Panc1 (cell line): ENCODE measurements at regions not wholly inside any gene's neighbourhood (a gene's known extent, or its start where the extent isn't known, plus 50 kb on each side); places are given as distances from the start of the nearest gene placed in this dataset.

Source experiments
- ATAC-seq: fragments of 200-7000 bp; cut with Tn5 transposase; 2 replicates; pipeline ENCODE4 v1.9.1; 2020; ENCODE audit warnings: mild to moderate bottlenecking, moderate library complexity
- BruUV-seq: library from RNA; stranded (reverse); fragments of 400-500 nt; replicated peaks from 2 replicates; lab custom pipeline; 2021; lab: Mats Ljungman, UMichigan
- CTCF ChIA-PET: fragments of 300-600 bp; sonication (Branson Sonifier 250); formaldehyde crosslinking; loops from one replicate; lab custom pipeline; 2022; ENCODE audit warnings: antibody characterized with exemption; lab: Charles Lee
- POLR2A ChIA-PET: fragments of 300-600 bp; sonication (Branson Sonifier 250); formaldehyde crosslinking; loops from one replicate; lab custom pipeline; 2022; ENCODE audit warnings: antibody characterized with exemption; lab: Charles Lee
- DNase-seq: peaks from one replicate; pipeline ENCODE4 v3.0.0-alpha.2; 2010; ENCODE audit warnings: low read depth, low spot score
- H3K27ac ChIP-seq: 2 replicates; pipeline ENCODE4 v1.5.1; 2011; ENCODE audit warnings: mild to moderate bottlenecking, low read length, inconsistent platforms
- H3K27me3 ChIP-seq: fragments of 200-500 bp; sonication (Bioruptor generic); 2 replicates; pipeline ENCODE4 v1.6.0; 2014; ENCODE audit warnings: low read length, inconsistent platforms; ENCODE audit not compliant: control insufficient read depth, insufficient read depth
- H3K36me3 ChIP-seq: fragments of 200-500 bp; sonication (Bioruptor generic); 2 replicates; pipeline ENCODE4 v1.5.1; 2014; ENCODE audit warnings: inconsistent platforms, mild to moderate bottlenecking, low read length, moderate library complexity; ENCODE audit not compliant: control insufficient read depth, insufficient read depth
- H3K4me1 ChIP-seq: 2 replicates; pipeline ENCODE4 v1.5.1; 2011; ENCODE audit warnings: inconsistent platforms, mild to moderate bottlenecking, low read length, moderate library complexity; ENCODE audit not compliant: control insufficient read depth, insufficient read depth
- H3K4me3 ChIP-seq, 2 experiments: 2 replicates each; pipeline ENCODE4 v1.5.1; 2011 to 2012; ENCODE audit warnings: low read depth in 2 of 2, low read length in 2 of 2, mild to moderate bottlenecking in 2 of 2, inconsistent platforms in 1 of 2, moderate library complexity in 1 of 2
- H3K9me3 ChIP-seq: fragments of 200-500 bp; sonication (Bioruptor generic); 2 replicates; pipeline ENCODE4 v1.5.1; 2014; ENCODE audit warnings: low read depth, mild to moderate bottlenecking, inconsistent platforms, low read length, moderate library complexity; ENCODE audit not compliant: control insufficient read depth, insufficient read depth
- POLR2AphosphoS5 ChIP-seq: IDR thresholded peaks from 2 replicates; pipeline ENCODE4 v1.6.1; 2012; ENCODE audit warnings: mild to moderate bottlenecking, low read depth, low read length, moderate library complexity
- REST ChIP-seq, 2 experiments: IDR thresholded peaks; 2 replicates each; pipeline ENCODE4 v1.6.1; 2011 to 2012; ENCODE audit warnings: low read depth in 2 of 2, control low read depth in 1 of 2, low read length in 1 of 2, mild to moderate bottlenecking in 1 of 2, moderate library complexity in 1 of 2; ENCODE audit not compliant: insufficient read depth in 1 of 2
- SIN3A ChIP-seq: IDR thresholded peaks from 2 replicates; pipeline ENCODE4 v1.6.1; 2012; ENCODE audit warnings: low read depth, mild to moderate bottlenecking, low read length, moderate library complexity, borderline replicate concordance; ENCODE audit not compliant: insufficient read depth
- TCF7L2 ChIP-seq: IDR thresholded peaks from 2 replicates; pipeline ENCODE4 v1.6.1; 2011; ENCODE audit warnings: mild to moderate bottlenecking, low read depth, low read length, inconsistent platforms
- in situ Hi-C: cut with HindIII; loops from 2 replicates; pipeline ENCODE4 v1.10.0; 2016; ENCODE audit warnings: low sequenced_read_pairs, low pct_unique_long_range_greater_than_20kb
- intact Hi-C: fragments of 100-400 bp; cut with micrococcal nuclease; formaldehyde crosslinking; loops from one replicate; pipeline ENCODE4 v1.10.0; 2022; ENCODE audit not compliant: unreplicated experiment
- TF ChIP-seq, protein P1 (sequence below): fragments of 450-650 bp; IDR thresholded peaks from 2 replicates; pipeline ENCODE4 v1.5.1; 2017; ENCODE audit warnings: mild to moderate bottlenecking

GRCh38 chr1:218587900-218588299 lies 242.8 kb downstream of the TGFB2 start:
- no peak overlapping the region for H3K4me3 ChIP-seq
- peaks cover 23% of the 10 kb centered on the region for H3K4me1 ChIP-seq
- ATAC-seq (no peak), DNase-seq (no peak)
- intact Hi-C loops (no loop called here), in situ Hi-C loops (no loop called here)
- ChIA-PET POLR2A (no interaction called here), CTCF (no interaction called here)
- H3K27me3 ChIP-seq, result no peaks in the 10 kb centered on the region
- no TSS peak for BruUV-seq
- peak overlapping the region; percentile 92 for H3K27ac ChIP-seq
- TF ChIP-seq TCF7L2 (no peak), REST (IDR thresholded peaks at IDR 0.05; ENCODE audit: insufficient read depth in 1 of 2, low read depth in 2 of 2, low read length in 1 of 2) (no peak), SIN3A (no peak), POLR2AphosphoS5 (no peak)
- TF ChIP-seq, protein P1, sequence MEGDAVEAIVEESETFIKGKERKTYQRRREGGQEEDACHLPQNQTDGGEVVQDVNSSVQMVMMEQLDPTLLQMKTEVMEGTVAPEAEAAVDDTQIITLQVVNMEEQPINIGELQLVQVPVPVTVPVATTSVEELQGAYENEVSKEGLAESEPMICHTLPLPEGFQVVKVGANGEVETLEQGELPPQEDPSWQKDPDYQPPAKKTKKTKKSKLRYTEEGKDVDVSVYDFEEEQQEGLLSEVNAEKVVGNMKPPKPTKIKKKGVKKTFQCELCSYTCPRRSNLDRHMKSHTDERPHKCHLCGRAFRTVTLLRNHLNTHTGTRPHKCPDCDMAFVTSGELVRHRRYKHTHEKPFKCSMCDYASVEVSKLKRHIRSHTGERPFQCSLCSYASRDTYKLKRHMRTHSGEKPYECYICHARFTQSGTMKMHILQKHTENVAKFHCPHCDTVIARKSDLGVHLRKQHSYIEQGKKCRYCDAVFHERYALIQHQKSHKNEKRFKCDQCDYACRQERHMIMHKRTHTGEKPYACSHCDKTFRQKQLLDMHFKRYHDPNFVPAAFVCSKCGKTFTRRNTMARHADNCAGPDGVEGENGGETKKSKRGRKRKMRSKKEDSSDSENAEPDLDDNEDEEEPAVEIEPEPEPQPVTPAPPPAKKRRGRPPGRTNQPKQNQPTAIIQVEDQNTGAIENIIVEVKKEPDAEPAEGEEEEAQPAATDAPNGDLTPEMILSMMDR, result no peak
- no peaks in the 10 kb centered on the region for H3K36me3 ChIP-seq
- peaks cover 23% of the 10 kb centered on the region for H3K9me3 ChIP-seq

- BruUV-seq, result no TSS peak
- peaks cover 16% of the 10 kb centered on the region; the same call in 1 of the 2 replicates for H3K9me3 ChIP-seq
- POLR2A ChIA-PET, result no interaction called here
- H3K4me1 ChIP-seq, result peaks cover 23% of the 10 kb centered on the region
- DNase-seq (no peak), ATAC-seq (no peak)
- CTCF ChIA-PET, result no interaction called here
- H3K27me3 ChIP-seq, result no peaks in the 10 kb centered on the region
- no peak for TF ChIP-seq SIN3A
- TF ChIP-seq, protein P1, result no peak
- TF ChIP-seq REST (IDR thresholded peaks at IDR 0.05; ENCODE audit: insufficient read depth in 1 of 2, low read depth in 2 of 2, low read length in 1 of 2), result no peak
- TF ChIP-seq TCF7L2, result no peak
- TF ChIP-seq POLR2AphosphoS5, result no peak
- no peak overlapping the region for H3K4me3 ChIP-seq
- intact Hi-C loops (no loop called here), in situ Hi-C loops (no loop called here)
- no peaks in the 10 kb centered on the region for H3K36me3 ChIP-seq
- peak overlapping the region; percentile 92; the same call in 1 of the 2 replicates for H3K27ac ChIP-seq
Measured at GRCh38 chr1:218588540-218589172, 243.5 kb downstream of the TGFB2 start.
